Stimulated activated memory B cell treated with anti-CD40 and anti-IgM and Interleukin-4, amounts not matched to agents 10 μg/mL and 1 μg/mL and 100 μg/mL, for 72 hours (primary cell): ENCODE measurements at regions not wholly inside any gene's neighbourhood (a gene's known extent, or its start where the extent isn't known, plus 50 kb on each side); places are given as distances from the start of the nearest gene placed in this dataset.

Experiments
- ATAC-seq: fragments of 150-1000 bp; cut with Tn5 transposase; 2 replicates; pipeline ENCODE4 v1.10.0; 2021
- H3K27ac Mint-ChIP-seq: one replicate; pipeline ENCODE4 v1.8.0; 2022; ENCODE audit warnings: mild to moderate bottlenecking, mixed read lengths
- H3K27me3 Mint-ChIP-seq: one replicate; pipeline ENCODE4 v1.8.0; 2022; ENCODE audit warnings: mixed read lengths
- H3K36me3 Mint-ChIP-seq: one replicate; pipeline ENCODE4 v1.8.0; 2022; ENCODE audit warnings: mixed read lengths
- H3K4me1 Mint-ChIP-seq: one replicate; pipeline ENCODE4 v1.8.0; 2022; ENCODE audit warnings: mixed read lengths
- H3K4me3 Mint-ChIP-seq: one replicate; pipeline ENCODE4 v1.8.0; 2022; ENCODE audit warnings: mild to moderate bottlenecking, moderate library complexity, mixed read lengths
- H3K9me3 Mint-ChIP-seq: one replicate; pipeline ENCODE4 v1.8.0; 2022; ENCODE audit warnings: mixed read lengths

DNA sequence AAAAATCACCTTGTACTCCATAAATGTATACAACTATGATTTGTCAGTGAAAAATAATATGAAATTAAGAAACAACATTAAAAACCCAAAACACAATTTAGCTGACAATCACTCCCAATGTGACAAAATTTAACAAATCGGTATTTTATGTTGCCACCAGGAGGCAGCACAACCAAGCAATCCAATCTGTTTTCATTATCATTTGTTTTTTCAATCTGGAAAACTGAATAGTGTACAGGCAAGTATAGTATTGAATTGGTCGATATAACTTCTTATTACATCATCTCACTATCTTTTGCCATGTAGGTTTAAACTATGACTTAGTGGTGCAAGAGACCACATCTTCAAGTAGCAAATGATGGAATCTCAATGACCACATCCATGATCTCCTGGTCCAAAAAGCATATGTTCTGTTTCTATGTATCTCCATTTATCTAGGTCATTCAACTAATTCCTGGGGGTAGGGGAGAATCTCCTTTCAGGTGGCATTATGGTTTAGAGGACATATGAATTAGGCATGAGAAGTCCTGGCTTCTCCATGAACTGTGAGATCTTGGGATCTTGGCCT, 112.9 kb upstream of the AGA start:
- Mint-ChIP-seq H3K4me3 (no peak overlapping the region), H3K27ac (no peak overlapping the region), H3K36me3 (no peaks in the 10 kb centered on the region), H3K9me3 (no peaks in the 10 kb centered on the region), H3K27me3 (no peaks in the 10 kb centered on the region), H3K4me1 (no peaks in the 10 kb centered on the region)
- ATAC-seq = no peak

DNA sequence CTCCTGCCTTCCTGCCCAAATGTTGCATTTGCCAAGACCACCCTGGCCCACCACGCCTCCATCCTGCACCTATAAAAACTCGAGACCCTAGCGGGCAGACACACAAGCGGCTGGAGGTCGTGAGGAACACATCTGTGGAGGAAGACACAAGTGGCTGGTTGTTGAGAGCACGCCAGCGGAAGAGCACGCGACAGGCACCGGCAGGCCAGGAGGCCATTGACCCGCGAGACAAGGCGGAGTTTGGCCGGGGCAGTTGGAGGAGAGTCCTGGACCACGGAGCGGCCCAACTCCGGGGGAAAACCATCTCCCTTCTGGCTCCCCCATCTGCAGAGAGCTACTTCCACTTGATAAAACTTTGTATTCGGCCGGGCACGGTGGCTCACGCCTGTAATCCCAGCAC, 115.2 kb upstream of the AGA start:
- Mint-ChIP-seq H3K9me3 (no peaks in the 10 kb centered on the region), H3K27me3 (no peaks in the 10 kb centered on the region), H3K36me3 (no peaks in the 10 kb centered on the region), H3K27ac (no peak overlapping the region), H3K4me3 (no peak overlapping the region), H3K4me1 (no peaks in the 10 kb centered on the region)
- no peak for ATAC-seq

DNA sequence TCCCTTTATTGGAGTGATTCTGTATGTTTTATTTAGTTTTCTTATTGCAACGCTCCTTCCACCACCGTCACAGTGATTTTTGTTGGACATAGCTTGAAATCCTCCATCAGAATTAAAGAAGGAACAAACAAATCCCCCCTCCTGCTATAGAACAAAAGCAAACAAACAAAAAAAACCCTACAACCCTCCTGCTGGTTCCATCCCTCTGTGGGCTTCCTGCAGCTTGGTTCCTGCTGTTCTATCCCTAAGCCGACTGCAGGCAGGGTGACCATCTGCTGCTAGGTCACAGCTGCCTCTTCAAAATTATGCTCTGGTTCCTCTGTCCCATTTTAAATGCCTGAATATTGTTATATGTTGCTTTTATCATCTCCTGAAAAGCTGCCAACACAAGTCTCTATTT, 116.8 kb upstream of the AGA start:
- H3K4me1 Mint-ChIP-seq = no peaks in the 10 kb centered on the region
- ATAC-seq = no peak
- no peaks in the 10 kb centered on the region for H3K9me3 Mint-ChIP-seq
- no peak overlapping the region for H3K4me3 Mint-ChIP-seq
- no peak overlapping the region for H3K27ac Mint-ChIP-seq
- H3K36me3 Mint-ChIP-seq = no peaks in the 10 kb centered on the region
- no peaks in the 10 kb centered on the region for H3K27me3 Mint-ChIP-seq

DNA sequence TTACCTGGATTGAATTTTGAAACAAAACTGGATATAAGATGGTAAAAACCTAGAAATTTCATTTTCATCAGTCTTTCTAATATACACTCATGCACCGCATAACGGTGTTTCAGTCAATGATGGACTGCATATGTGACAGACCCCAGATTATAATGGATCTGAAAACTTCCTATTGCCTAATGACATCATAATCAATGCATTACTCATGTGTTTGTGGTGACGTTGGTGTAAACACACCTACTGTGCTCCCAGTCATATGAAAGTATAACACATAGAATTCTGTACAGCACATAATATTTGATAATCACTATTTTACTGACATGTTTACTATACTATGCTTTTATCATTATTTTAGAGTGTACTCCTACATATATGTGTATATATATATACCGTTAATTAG, 119.9 kb upstream of the AGA start:
- no peak for ATAC-seq
- Mint-ChIP-seq H3K36me3 (no peaks in the 10 kb centered on the region), H3K4me3 (no peak overlapping the region), H3K27me3 (no peaks in the 10 kb centered on the region), H3K27ac (no peak overlapping the region), H3K9me3 (no peaks in the 10 kb centered on the region), H3K4me1 (no peaks in the 10 kb centered on the region)

DNA sequence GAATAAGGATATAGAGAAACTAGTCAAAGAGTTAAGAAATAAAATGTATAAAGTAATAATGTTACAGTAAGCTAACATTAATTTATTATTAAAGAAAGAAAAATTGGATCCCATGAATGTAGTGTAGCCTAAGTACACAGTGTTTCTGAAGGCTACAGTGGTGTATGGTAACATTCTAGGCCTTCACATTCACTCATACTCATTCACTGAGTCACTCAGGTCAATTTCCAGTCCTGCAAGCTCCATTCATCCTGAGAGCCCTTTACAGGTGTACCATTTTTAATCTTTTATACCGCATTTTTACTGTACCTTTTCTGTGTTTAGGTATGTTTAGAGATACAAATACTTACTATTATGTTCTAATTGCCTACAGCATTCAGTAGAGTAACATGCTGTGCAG, 120.6 kb upstream of the AGA start:
- no peak for ATAC-seq
- H3K27ac Mint-ChIP-seq = no peak overlapping the region
- no peaks in the 10 kb centered on the region for H3K9me3 Mint-ChIP-seq
- no peaks in the 10 kb centered on the region for H3K27me3 Mint-ChIP-seq
- H3K36me3 Mint-ChIP-seq = no peaks in the 10 kb centered on the region
- no peaks in the 10 kb centered on the region for H3K4me1 Mint-ChIP-seq
- no peak overlapping the region for H3K4me3 Mint-ChIP-seq

DNA sequence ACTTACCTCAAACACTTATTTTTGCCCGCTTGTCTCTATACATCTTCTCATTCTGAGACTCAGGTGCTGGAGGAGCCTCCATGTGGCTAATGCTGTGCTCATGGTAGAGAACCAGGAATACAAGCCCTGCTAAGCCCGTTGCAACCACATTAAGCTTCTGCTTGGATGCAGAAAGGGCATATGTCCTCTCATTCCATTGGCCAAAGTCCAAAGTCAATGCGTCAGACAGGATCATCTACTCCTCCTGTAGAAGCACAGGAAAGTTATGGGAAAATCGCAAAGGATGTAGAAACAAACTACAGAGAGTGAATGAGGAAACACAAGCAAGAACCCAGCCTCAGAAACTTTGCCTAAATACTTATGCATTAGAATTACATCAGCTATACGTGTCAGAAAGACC, 124.5 kb upstream of the AGA start:
- Mint-ChIP-seq H3K27ac (no peak overlapping the region), H3K9me3 (no peaks in the 10 kb centered on the region), H3K36me3 (no peaks in the 10 kb centered on the region), H3K27me3 (no peaks in the 10 kb centered on the region), H3K4me1 (no peaks in the 10 kb centered on the region), H3K4me3 (no peak overlapping the region)
- no peak for ATAC-seq

DNA sequence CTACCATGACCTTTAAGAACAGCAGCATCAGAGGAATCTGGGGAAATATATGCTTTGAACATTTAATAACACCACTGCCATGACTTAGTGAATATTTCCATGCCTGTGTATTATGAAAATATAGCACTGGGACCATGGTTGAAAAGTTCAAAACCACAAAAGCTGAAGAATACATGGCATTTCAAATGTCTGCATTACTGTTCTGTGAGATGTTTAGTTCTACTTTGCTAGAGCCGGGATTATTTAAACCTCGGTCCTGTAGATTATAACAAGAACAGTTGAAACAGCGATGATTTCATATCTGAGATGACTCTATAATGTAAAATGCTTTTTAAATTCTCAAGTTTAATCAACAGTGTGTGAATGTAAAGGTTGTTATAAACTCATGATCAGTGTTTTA, 126.7 kb upstream of the AGA start:
- Mint-ChIP-seq H3K4me3 (no peak overlapping the region), H3K4me1 (no peaks in the 10 kb centered on the region), H3K27me3 (no peaks in the 10 kb centered on the region), H3K27ac (no peak overlapping the region), H3K36me3 (no peaks in the 10 kb centered on the region), H3K9me3 (no peaks in the 10 kb centered on the region)
- no peak for ATAC-seq

DNA sequence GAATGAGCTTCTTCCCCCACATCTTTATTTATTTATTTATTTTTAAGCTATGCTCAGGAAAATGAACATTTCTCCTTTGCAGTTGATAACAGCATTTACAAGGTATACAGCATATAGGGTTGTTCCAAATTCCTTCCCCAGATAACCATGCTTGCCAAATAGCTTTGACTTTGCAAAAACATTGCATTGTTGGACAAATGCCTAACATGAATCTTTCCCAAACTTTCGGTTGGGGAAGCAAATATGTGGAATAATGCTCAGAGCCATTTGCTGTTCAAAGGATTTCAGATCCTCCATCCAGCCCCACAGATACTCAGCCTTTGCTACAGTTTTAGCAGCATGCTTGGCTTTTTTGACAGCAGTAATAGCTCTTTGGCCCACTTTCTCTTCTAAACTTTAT, 127.2 kb upstream of the AGA start:
- no peaks in the 10 kb centered on the region for H3K36me3 Mint-ChIP-seq
- H3K4me3 Mint-ChIP-seq = no peak overlapping the region
- no peak overlapping the region for H3K27ac Mint-ChIP-seq
- no peaks in the 10 kb centered on the region for H3K9me3 Mint-ChIP-seq
- H3K27me3 Mint-ChIP-seq = no peaks in the 10 kb centered on the region
- no peaks in the 10 kb centered on the region for H3K4me1 Mint-ChIP-seq
- no peak for ATAC-seq

DNA sequence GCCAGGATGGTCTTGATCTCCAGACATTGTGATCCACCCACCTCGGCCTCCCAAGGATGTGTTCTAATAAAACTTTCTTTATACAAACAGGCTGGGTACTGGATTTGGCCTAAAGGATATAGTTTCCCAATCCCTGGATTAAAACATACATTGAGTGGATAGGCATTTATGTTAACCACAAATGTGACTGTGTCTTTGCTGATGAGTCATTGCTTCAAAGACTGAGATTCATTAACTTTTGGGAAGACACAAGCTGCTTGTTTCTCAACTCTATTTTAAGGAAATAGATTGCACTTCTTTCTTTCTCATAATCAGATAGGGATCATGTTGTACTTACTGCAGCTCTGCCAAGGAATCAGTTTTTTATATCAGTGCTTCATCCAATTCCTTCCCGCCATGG, 131.3 kb upstream of the AGA start:
- no peaks in the 10 kb centered on the region for H3K27me3 Mint-ChIP-seq
- H3K27ac Mint-ChIP-seq = no peak overlapping the region
- no peak for ATAC-seq
- H3K9me3 Mint-ChIP-seq = no peaks in the 10 kb centered on the region
- H3K4me3 Mint-ChIP-seq = no peak overlapping the region
- H3K36me3 Mint-ChIP-seq = no peaks in the 10 kb centered on the region
- H3K4me1 Mint-ChIP-seq = no peaks in the 10 kb centered on the region

DNA sequence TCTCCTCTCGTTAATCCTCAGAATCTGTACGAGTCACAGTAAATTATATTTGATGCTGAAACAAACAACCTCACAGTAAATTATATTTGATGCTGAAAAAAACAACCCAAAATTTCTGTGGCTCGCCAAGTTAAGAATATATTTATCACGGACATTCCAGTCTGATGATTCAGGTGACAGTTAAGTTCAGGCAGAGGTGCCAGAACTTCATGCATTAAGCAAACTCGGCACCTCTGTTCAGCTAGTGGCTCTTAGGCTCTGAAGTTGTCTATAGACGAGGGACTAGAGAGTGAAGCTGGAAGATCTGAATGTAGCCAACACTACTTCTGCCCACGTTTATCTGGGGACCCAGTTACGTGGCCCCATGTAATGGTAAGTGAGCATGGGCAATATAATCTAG, 132.2 kb upstream of the AGA start:
- ATAC-seq = no peak
- no peaks in the 10 kb centered on the region for H3K27me3 Mint-ChIP-seq
- no peaks in the 10 kb centered on the region for H3K9me3 Mint-ChIP-seq
- H3K27ac Mint-ChIP-seq = no peak overlapping the region
- H3K36me3 Mint-ChIP-seq = no peaks in the 10 kb centered on the region
- no peak overlapping the region for H3K4me3 Mint-ChIP-seq
- H3K4me1 Mint-ChIP-seq = no peaks in the 10 kb centered on the region

DNA sequence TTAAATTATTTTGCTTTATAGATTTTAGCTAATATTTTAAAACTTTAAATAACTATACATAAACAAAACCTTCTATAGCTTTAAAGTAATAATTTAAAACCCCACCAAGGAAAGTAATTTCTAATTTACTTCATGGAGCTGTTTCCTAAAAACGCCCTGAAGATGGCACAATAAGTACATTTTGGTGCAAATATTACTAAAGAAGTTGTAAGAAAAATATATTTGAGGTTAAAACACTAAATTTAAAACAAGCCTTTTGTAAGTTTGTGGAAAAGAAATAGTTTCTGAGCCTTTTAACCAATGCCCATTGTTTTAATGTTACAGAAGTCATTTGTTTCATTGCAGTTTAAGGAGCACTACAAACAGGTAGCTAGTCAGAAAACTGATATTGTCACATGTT, 137.4 kb upstream of the AGA start:
- no peak for ATAC-seq
- Mint-ChIP-seq H3K4me3 (no peak overlapping the region), H3K36me3 (no peaks in the 10 kb centered on the region), H3K27me3 (no peaks in the 10 kb centered on the region), H3K27ac (no peak overlapping the region), H3K4me1 (no peaks in the 10 kb centered on the region), H3K9me3 (no peaks in the 10 kb centered on the region)

DNA sequence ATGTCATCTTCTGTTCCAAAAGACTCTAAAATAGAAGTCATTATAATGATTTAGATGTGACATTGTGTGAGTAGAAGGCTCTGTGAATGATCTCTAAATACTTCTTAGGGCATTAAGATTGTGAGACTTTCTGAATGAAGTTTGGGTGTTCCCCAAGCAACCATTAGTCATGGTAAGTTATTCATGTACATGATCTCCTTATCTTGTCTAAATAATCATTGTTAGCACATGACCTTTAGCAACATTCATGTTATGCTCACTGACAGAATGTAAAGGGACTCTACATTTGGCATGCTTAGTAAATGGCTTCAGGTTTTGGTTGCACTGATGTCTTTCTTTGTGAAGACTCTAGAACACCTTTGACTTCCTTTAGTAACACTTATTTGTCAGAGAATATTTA, 140.8 kb upstream of the AGA start:
- Mint-ChIP-seq H3K9me3 (no peaks in the 10 kb centered on the region), H3K4me1 (no peaks in the 10 kb centered on the region), H3K27ac (no peak overlapping the region), H3K27me3 (no peaks in the 10 kb centered on the region), H3K36me3 (no peaks in the 10 kb centered on the region), H3K4me3 (no peak overlapping the region)
- ATAC-seq = no peak

DNA sequence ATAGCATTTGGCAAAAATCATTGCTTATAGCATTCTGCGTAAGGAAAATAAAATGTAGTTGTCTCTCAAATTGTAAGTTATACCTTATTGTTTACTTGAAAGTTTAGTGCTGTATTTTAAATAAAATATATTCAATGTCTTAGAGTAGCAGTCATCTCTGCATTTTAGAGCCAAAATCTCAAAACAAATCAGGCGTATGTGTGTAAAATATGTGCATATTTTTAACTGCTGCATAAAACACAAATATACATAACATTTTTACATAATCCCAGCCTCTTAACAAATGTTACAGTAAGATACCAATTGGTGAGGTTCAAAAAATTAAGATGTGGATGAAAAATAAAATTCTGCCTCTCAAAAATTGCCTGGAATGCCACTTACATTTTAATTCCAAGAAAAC, 145.8 kb upstream of the AGA start:
- H3K36me3 Mint-ChIP-seq = no peaks in the 10 kb centered on the region
- H3K4me3 Mint-ChIP-seq = no peak overlapping the region

DNA sequence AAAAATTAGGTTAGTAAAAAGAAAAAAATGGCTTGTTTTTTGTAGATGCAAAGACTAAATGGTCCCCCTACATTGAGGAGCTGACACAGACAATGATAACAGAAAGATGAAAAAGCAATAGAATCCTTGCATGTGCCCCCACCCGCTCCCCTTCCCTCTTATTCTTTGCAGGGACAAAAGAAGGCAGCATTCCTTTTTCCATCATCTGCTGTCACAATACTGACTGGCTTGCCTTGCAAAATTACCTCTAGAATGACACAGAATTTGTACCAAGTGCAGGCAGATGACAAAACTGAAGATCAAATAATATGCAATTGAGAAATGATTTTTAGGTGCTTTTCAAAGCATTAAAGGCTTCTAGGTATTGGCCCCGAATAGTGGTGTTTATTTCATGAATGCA, 153.1 kb upstream of the AGA start:
- no peak for ATAC-seq
- Mint-ChIP-seq H3K4me3 (no peak overlapping the region), H3K27ac (no peak overlapping the region), H3K36me3 (no peaks in the 10 kb centered on the region), H3K9me3 (no peaks in the 10 kb centered on the region), H3K27me3 (no peaks in the 10 kb centered on the region), H3K4me1 (no peaks in the 10 kb centered on the region)

More for the DNA sequence above, 145.8 kb upstream of the AGA start:
- Mint-ChIP-seq H3K4me1 (no peaks in the 10 kb centered on the region), H3K27ac (no peak overlapping the region), H3K9me3 (no peaks in the 10 kb centered on the region), H3K27me3 (no peaks in the 10 kb centered on the region)
- no peak for ATAC-seq

DNA sequence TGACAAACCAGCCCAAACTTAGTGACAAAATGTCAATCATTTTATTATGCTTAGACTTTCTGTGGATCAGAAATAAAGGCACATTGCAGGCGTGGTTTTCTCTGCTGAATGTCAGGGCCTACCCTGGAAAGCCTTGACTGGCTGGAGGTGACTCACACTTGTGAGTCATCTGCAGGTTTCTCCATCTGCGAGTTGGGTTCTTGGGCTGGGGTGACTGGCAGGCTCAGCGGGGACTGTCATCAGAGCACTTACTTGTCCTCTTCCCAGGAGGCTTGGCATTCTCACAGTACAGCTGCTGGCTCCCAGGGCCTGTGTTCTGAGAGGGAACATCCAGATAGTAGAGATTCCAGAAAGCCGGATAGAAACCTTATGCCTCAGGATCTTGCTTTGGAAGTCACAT, 153.8 kb upstream of the AGA start:
- Mint-ChIP-seq H3K27me3 (no peaks in the 10 kb centered on the region), H3K27ac (no peak overlapping the region), H3K9me3 (no peaks in the 10 kb centered on the region), H3K4me1 (no peaks in the 10 kb centered on the region), H3K36me3 (no peaks in the 10 kb centered on the region), H3K4me3 (no peak overlapping the region)
- ATAC-seq = no peak

DNA sequence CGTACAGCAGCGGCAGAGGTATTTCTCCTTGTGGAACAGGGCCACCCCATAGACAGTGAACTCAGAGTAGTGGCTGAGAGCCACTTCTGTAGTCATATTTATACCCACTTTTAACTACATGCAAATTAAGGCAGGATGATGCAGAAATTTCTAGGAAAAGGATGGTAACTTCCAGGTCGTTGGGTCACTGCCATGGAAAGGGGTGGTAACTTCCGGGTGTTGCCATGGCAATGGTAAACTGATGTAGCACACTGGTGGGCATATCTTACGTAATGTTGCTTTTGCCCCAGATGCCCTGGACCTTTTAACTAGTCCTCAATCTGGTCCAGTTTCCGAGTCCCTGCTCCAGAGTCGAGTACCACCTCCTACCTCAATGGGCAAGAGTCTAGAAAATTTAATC, 154.8 kb upstream of the AGA start:
- Mint-ChIP-seq H3K9me3 (no peaks in the 10 kb centered on the region), H3K27me3 (no peaks in the 10 kb centered on the region), H3K36me3 (no peaks in the 10 kb centered on the region), H3K27ac (no peak overlapping the region), H3K4me1 (no peaks in the 10 kb centered on the region), H3K4me3 (no peak overlapping the region)
- no peak for ATAC-seq

DNA sequence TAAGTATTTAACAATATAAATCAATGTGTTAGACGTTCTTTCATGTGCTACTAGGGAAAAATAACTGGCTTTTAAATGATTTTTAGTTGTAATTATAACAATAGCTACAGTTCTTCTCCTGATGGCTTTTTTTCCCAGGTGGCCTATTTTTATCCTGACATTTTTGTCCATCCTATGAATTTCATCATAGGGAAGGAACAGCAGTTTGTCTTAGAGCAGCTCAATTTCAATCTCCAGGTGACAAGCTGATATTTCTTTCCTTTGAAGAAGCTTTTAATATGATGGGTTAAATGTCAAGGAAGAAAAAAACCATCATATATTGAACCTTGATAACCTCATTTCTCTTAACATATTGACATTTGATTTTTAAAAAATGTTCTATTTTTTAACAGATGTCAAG, 163.0 kb upstream of the AGA start:
- Mint-ChIP-seq H3K4me1 (no peaks in the 10 kb centered on the region), H3K4me3 (no peak overlapping the region)

More for the DNA sequence above, 163.0 kb upstream of the AGA start:
- no peaks in the 10 kb centered on the region for H3K36me3 Mint-ChIP-seq
- no peak overlapping the region for H3K27ac Mint-ChIP-seq
- no peak for ATAC-seq
- H3K9me3 Mint-ChIP-seq = peaks cover 4% of the 10 kb centered on the region
- H3K27me3 Mint-ChIP-seq = no peaks in the 10 kb centered on the region
